H9 (cell line): ENCODE measurements at regions not wholly inside any gene's neighbourhood (a gene's known extent, or its start where the extent isn't known, plus 50 kb on each side); places are given as distances from the start of the nearest gene placed in this dataset.

Experiments used
- DNase-seq: peaks from one replicate; pipeline ENCODE4 v3.0.0-alpha.2; 2017
- H2AFZ ChIP-seq: one replicate; pipeline ENCODE4 v1.6.1; 2013; ENCODE audit warnings: mild to moderate bottlenecking, low read length, control low read depth, moderate library complexity
- H2AK5ac ChIP-seq: 2 replicates; pipeline ENCODE4 v1.6.1; 2013; ENCODE audit warnings: low read length, control low read depth, mixed read lengths; ENCODE audit not compliant: insufficient read length
- H2BK120ac ChIP-seq: one replicate; pipeline ENCODE4 v1.6.1; 2013; ENCODE audit warnings: low read depth, mild to moderate bottlenecking, low read length, control low read depth, inconsistent platforms; ENCODE audit not compliant: poor library complexity, severe bottlenecking
- H2BK12ac ChIP-seq: 2 replicates; pipeline ENCODE4 v1.6.1; 2013; ENCODE audit warnings: low read length, control low read depth, mixed read lengths, low read depth; ENCODE audit not compliant: insufficient read length
- H2BK15ac ChIP-seq: 2 replicates; pipeline ENCODE4 v1.6.1; 2013; ENCODE audit warnings: low read depth, low read length, control low read depth
- H2BK20ac ChIP-seq: one replicate; pipeline ENCODE4 v1.6.1; 2013; ENCODE audit warnings: low read depth, mild to moderate bottlenecking, low read length, control low read depth, inconsistent platforms; ENCODE audit not compliant: poor library complexity, severe bottlenecking
- H2BK5ac ChIP-seq: 2 replicates; pipeline ENCODE4 v1.6.1; 2013; ENCODE audit warnings: low read length, control low read depth, mixed read lengths; ENCODE audit not compliant: insufficient read length
- H3K14ac ChIP-seq: 2 replicates; pipeline ENCODE4 v1.6.1; 2013; ENCODE audit warnings: low read length, control low read depth; ENCODE audit not compliant: insufficient read depth
- H3K18ac ChIP-seq: 2 replicates; pipeline ENCODE4 v1.6.1; 2013; ENCODE audit warnings: low read depth, mild to moderate bottlenecking, mixed read lengths, low read length, control low read depth; ENCODE audit not compliant: insufficient read length
- H3K23ac ChIP-seq: 2 replicates; pipeline ENCODE4 v1.6.1; 2013; ENCODE audit warnings: low read length, control low read depth, mixed read lengths, low read depth; ENCODE audit not compliant: insufficient read length
- H3K23me2 ChIP-seq: 2 replicates; pipeline ENCODE4 v1.6.1; 2013; ENCODE audit warnings: low read depth, mild to moderate bottlenecking, mixed read lengths, low read length, control low read depth; ENCODE audit not compliant: insufficient read length, poor library complexity, severe bottlenecking
- H3K27ac ChIP-seq: 2 replicates; pipeline ENCODE4 v1.5.1; 2013; ENCODE audit warnings: low read length, control low read depth, mixed read lengths, low read depth; ENCODE audit not compliant: insufficient read length
- H3K27me3 ChIP-seq: 2 replicates; pipeline ENCODE4 v1.6.1; 2013; ENCODE audit warnings: low read length, control low read depth, inconsistent platforms; ENCODE audit not compliant: insufficient read depth
- H3K4ac ChIP-seq: 2 replicates; pipeline ENCODE4 v1.6.1; 2013; ENCODE audit warnings: low read depth, mild to moderate bottlenecking, control low read depth, inconsistent platforms, low read length, moderate library complexity
- H3K4me1 ChIP-seq: 2 replicates; pipeline ENCODE4 v1.6.1; 2013; ENCODE audit warnings: low read length, control low read depth, inconsistent platforms; ENCODE audit not compliant: insufficient read depth
- H3K4me2 ChIP-seq: 2 replicates; pipeline ENCODE4 v1.6.1; 2013; ENCODE audit warnings: low read length, control low read depth, mixed read lengths; ENCODE audit not compliant: insufficient read length, insufficient read depth
- H3K56ac ChIP-seq: 2 replicates; pipeline ENCODE4 v1.6.1; 2013; ENCODE audit warnings: low read depth, mild to moderate bottlenecking, mixed read lengths, low read length, control low read depth; ENCODE audit not compliant: insufficient read length
- H3K79me1 ChIP-seq: 2 replicates; pipeline ENCODE4 v1.6.1; 2013; ENCODE audit warnings: low read depth, mild to moderate bottlenecking, moderate library complexity, low read length, control low read depth, inconsistent platforms; ENCODE audit not compliant: insufficient read depth, poor library complexity, severe bottlenecking
- H3K79me2 ChIP-seq: 2 replicates; pipeline ENCODE4 v1.6.1; 2013; ENCODE audit warnings: low read length, control low read depth, inconsistent platforms; ENCODE audit not compliant: insufficient read depth
- H3K9ac ChIP-seq: 2 replicates; pipeline ENCODE4 v1.6.1; 2013; ENCODE audit warnings: low read length, control low read depth, mixed read lengths; ENCODE audit not compliant: insufficient read length; ENCODE audit errors: extremely low read depth
- H3K9me3 ChIP-seq: one replicate; pipeline ENCODE4 v1.6.1; 2013; ENCODE audit warnings: low read depth, low read length, inconsistent platforms; ENCODE audit not compliant: control insufficient read depth
- H3T11ph ChIP-seq: one replicate; pipeline ENCODE4 v1.6.1; 2013; ENCODE audit warnings: mild to moderate bottlenecking, low read length, control low read depth, inconsistent platforms
- H4K20me1 ChIP-seq: one replicate; pipeline ENCODE4 v1.6.1; 2013; ENCODE audit not compliant: control insufficient read depth, insufficient read length, insufficient read depth
- H4K5ac ChIP-seq: 2 replicates; pipeline ENCODE4 v1.6.1; 2013; ENCODE audit warnings: low read depth, mild to moderate bottlenecking, mixed read lengths, low read length, control low read depth; ENCODE audit not compliant: insufficient read length
- H4K8ac ChIP-seq: replicated peaks from 2 replicates; pipeline ENCODE4 v1.6.1; 2013; ENCODE audit warnings: low read length, control low read depth, mixed read lengths, low read depth; ENCODE audit not compliant: insufficient read length
- H4K91ac ChIP-seq: 2 replicates; pipeline ENCODE4 v1.6.1; 2013; ENCODE audit warnings: low read depth, mild to moderate bottlenecking, moderate library complexity, mixed read lengths, low read length, control low read depth; ENCODE audit not compliant: insufficient read length
- H3K27ac Mint-ChIP-seq, 3 experiments: 2 replicates in 2 of 3; 3 replicates in 1 of 3; pipeline ENCODE4 v1.8.0; 2020 to 2021; ENCODE audit warnings: mixed read lengths in 3 of 3, mild to moderate bottlenecking in 1 of 3, moderate library complexity in 1 of 3
- H3K27me3 Mint-ChIP-seq: 2 replicates; pipeline ENCODE4 v1.8.0; 2021; ENCODE audit warnings: low read depth, mild to moderate bottlenecking, moderate library complexity, mixed read lengths
- H3K36me3 Mint-ChIP-seq, 3 experiments: 2 replicates in 2 of 3; 3 replicates in 1 of 3; pipeline ENCODE4 v1.8.0; 2020 to 2021; ENCODE audit warnings: low read depth in 3 of 3, mixed read lengths in 3 of 3; ENCODE audit not compliant: insufficient read depth in 1 of 3
- H3K4me1 Mint-ChIP-seq, 2 experiments: 2 replicates each; pipeline ENCODE4 v1.8.0; 2020; ENCODE audit warnings: mixed read lengths in 2 of 2
- H3K4me3 Mint-ChIP-seq, 2 experiments: 2 replicates in 1 of 2; 3 replicates in 1 of 2; pipeline ENCODE4 v1.8.0; 2020 to 2021; ENCODE audit warnings: mild to moderate bottlenecking in 2 of 2, mixed read lengths in 2 of 2, moderate library complexity in 1 of 2
- H3K9me3 Mint-ChIP-seq, 2 experiments: 2 replicates in 1 of 2; 3 replicates in 1 of 2; pipeline ENCODE4 v1.8.0; 2020; ENCODE audit warnings: mild to moderate bottlenecking in 2 of 2, mixed read lengths in 2 of 2, moderate library complexity in 1 of 2
- WGBS: extraction: QIAGEN DNeasy Blood & Tissue Kit; methylation state at CpG from one replicate; pipeline ENCODE4 v1.1.7; 2013; ENCODE audit warnings: missing lambda C conversion rate, low lambda C conversion rate, mixed read lengths; ENCODE audit not compliant: insufficient read length; ENCODE audit errors: extremely low coverage; 5-methylcytosine and 5-hydroxymethylcytosine counted together
- TF ChIP-seq, protein P1 (sequence below): fragments of 200-600 bp; sonication (generic); conservative IDR thresholded peaks from 3 replicates; pipeline ENCODE4 v1.8.0; 2021; ENCODE audit warnings: antibody characterized with exemption, mild to moderate bottlenecking

DNA sequence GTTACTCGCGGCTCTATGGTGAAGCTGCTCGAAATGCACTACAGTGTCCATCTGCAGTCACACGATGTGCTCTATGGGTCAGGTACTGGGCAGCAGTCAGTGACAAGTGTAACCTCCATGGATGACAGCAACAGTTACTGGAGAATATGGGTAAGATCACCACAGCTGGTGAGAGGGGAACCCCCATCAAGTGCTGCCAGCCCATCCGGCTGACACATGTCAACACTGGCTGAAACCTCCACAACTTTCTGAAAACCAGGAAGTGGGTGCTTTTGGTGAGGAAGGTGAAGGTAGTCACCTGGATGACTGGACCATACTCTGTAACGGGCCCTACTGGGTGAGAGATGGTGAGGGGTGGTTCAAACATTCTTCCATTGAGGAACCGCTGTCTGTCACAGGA is 87.4 kb upstream of the C15orf39 start:
- Histone ChIP-seq H3K27ac (no peak overlapping the region), H4K20me1 (no peaks in the 10 kb centered on the region), H3K4ac (no peak overlapping the region), H3K4me2 (no peak overlapping the region), H2AFZ (no peak overlapping the region), H3K79me2 (no peaks in the 10 kb centered on the region), H3K14ac (no peak overlapping the region; the same call in 1 of the 2 replicates), H4K91ac (no peak overlapping the region), H2AK5ac (no peak overlapping the region), H3K23me2 (no peaks in the 10 kb centered on the region), H3K9ac (no peak overlapping the region), H4K5ac (no peak overlapping the region), H3K56ac (no peak overlapping the region), H4K8ac (no peak overlapping the region), H3K4me1 (no peaks in the 10 kb centered on the region), H2BK15ac (no peak overlapping the region), H3K79me1 (no peaks in the 10 kb centered on the region), H3K9me3 (no peaks in the 10 kb centered on the region), H2BK12ac (no peak overlapping the region), H3T11ph (no peak overlapping the region), H3K23ac (no peak overlapping the region), H3K27me3 (no peaks in the 10 kb centered on the region), H2BK120ac (no peak overlapping the region), H2BK20ac (no peak overlapping the region), H2BK5ac (no peak overlapping the region), H3K18ac (no peak overlapping the region)
- Mint-ChIP-seq H3K9me3 (peaks cover 5 to 8% of the 10 kb centered on the region in 2 experiments; a peak in 4 of 5 replicates), H3K27me3 (peaks cover 17% of the 10 kb centered on the region), H3K4me1 (peaks cover 6 to 9% of the 10 kb centered on the region in 2 experiments; a peak in 3 of 4 replicates), H3K4me3 (no peak overlapping the region), H3K27ac (peak overlapping the region in 1 of 3 experiments; percentile 86; a peak in 1 of 7 replicates), H3K36me3 (peaks cover 0 to 8% (median 6%) of the 10 kb centered on the region in 3 experiments; a peak in 3 of 7 replicates)
- DNase-seq = no peak
- no CpG with 5 or more reads among the region's 7 CpGs for WGBS
- TF ChIP-seq, protein P1, sequence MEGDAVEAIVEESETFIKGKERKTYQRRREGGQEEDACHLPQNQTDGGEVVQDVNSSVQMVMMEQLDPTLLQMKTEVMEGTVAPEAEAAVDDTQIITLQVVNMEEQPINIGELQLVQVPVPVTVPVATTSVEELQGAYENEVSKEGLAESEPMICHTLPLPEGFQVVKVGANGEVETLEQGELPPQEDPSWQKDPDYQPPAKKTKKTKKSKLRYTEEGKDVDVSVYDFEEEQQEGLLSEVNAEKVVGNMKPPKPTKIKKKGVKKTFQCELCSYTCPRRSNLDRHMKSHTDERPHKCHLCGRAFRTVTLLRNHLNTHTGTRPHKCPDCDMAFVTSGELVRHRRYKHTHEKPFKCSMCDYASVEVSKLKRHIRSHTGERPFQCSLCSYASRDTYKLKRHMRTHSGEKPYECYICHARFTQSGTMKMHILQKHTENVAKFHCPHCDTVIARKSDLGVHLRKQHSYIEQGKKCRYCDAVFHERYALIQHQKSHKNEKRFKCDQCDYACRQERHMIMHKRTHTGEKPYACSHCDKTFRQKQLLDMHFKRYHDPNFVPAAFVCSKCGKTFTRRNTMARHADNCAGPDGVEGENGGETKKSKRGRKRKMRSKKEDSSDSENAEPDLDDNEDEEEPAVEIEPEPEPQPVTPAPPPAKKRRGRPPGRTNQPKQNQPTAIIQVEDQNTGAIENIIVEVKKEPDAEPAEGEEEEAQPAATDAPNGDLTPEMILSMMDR = no peak
